H9 (cell line): ENCODE measurements at regions not wholly inside any gene's neighbourhood (a gene's known extent, or its start where the extent isn't known, plus 50 kb on each side); places are given as distances from the start of the nearest gene placed in this dataset.

Experiments used
- DNase-seq: peaks from one replicate; pipeline ENCODE4 v3.0.0-alpha.2; 2017
- H2AFZ ChIP-seq: one replicate; pipeline ENCODE4 v1.6.1; 2013; ENCODE audit warnings: mild to moderate bottlenecking, low read length, control low read depth, moderate library complexity
- H2AK5ac ChIP-seq: 2 replicates; pipeline ENCODE4 v1.6.1; 2013; ENCODE audit warnings: low read length, control low read depth, mixed read lengths; ENCODE audit not compliant: insufficient read length
- H2BK120ac ChIP-seq: one replicate; pipeline ENCODE4 v1.6.1; 2013; ENCODE audit warnings: low read depth, mild to moderate bottlenecking, low read length, control low read depth, inconsistent platforms; ENCODE audit not compliant: poor library complexity, severe bottlenecking
- H2BK12ac ChIP-seq: 2 replicates; pipeline ENCODE4 v1.6.1; 2013; ENCODE audit warnings: low read length, control low read depth, mixed read lengths, low read depth; ENCODE audit not compliant: insufficient read length
- H2BK15ac ChIP-seq: 2 replicates; pipeline ENCODE4 v1.6.1; 2013; ENCODE audit warnings: low read depth, low read length, control low read depth
- H2BK20ac ChIP-seq: one replicate; pipeline ENCODE4 v1.6.1; 2013; ENCODE audit warnings: low read depth, mild to moderate bottlenecking, low read length, control low read depth, inconsistent platforms; ENCODE audit not compliant: poor library complexity, severe bottlenecking
- H2BK5ac ChIP-seq: 2 replicates; pipeline ENCODE4 v1.6.1; 2013; ENCODE audit warnings: low read length, control low read depth, mixed read lengths; ENCODE audit not compliant: insufficient read length
- H3K14ac ChIP-seq: 2 replicates; pipeline ENCODE4 v1.6.1; 2013; ENCODE audit warnings: low read length, control low read depth; ENCODE audit not compliant: insufficient read depth
- H3K18ac ChIP-seq: 2 replicates; pipeline ENCODE4 v1.6.1; 2013; ENCODE audit warnings: low read depth, mild to moderate bottlenecking, mixed read lengths, low read length, control low read depth; ENCODE audit not compliant: insufficient read length
- H3K23ac ChIP-seq: 2 replicates; pipeline ENCODE4 v1.6.1; 2013; ENCODE audit warnings: low read length, control low read depth, mixed read lengths, low read depth; ENCODE audit not compliant: insufficient read length
- H3K23me2 ChIP-seq: 2 replicates; pipeline ENCODE4 v1.6.1; 2013; ENCODE audit warnings: low read depth, mild to moderate bottlenecking, mixed read lengths, low read length, control low read depth; ENCODE audit not compliant: insufficient read length, poor library complexity, severe bottlenecking
- H3K27ac ChIP-seq: 2 replicates; pipeline ENCODE4 v1.5.1; 2013; ENCODE audit warnings: low read length, control low read depth, mixed read lengths, low read depth; ENCODE audit not compliant: insufficient read length
- H3K27me3 ChIP-seq: 2 replicates; pipeline ENCODE4 v1.6.1; 2013; ENCODE audit warnings: low read length, control low read depth, inconsistent platforms; ENCODE audit not compliant: insufficient read depth
- H3K4ac ChIP-seq: 2 replicates; pipeline ENCODE4 v1.6.1; 2013; ENCODE audit warnings: low read depth, mild to moderate bottlenecking, control low read depth, inconsistent platforms, low read length, moderate library complexity
- H3K4me1 ChIP-seq: 2 replicates; pipeline ENCODE4 v1.6.1; 2013; ENCODE audit warnings: low read length, control low read depth, inconsistent platforms; ENCODE audit not compliant: insufficient read depth
- H3K4me2 ChIP-seq: 2 replicates; pipeline ENCODE4 v1.6.1; 2013; ENCODE audit warnings: low read length, control low read depth, mixed read lengths; ENCODE audit not compliant: insufficient read length, insufficient read depth
- H3K56ac ChIP-seq: 2 replicates; pipeline ENCODE4 v1.6.1; 2013; ENCODE audit warnings: low read depth, mild to moderate bottlenecking, mixed read lengths, low read length, control low read depth; ENCODE audit not compliant: insufficient read length
- H3K79me1 ChIP-seq: 2 replicates; pipeline ENCODE4 v1.6.1; 2013; ENCODE audit warnings: low read depth, mild to moderate bottlenecking, moderate library complexity, low read length, control low read depth, inconsistent platforms; ENCODE audit not compliant: insufficient read depth, poor library complexity, severe bottlenecking
- H3K79me2 ChIP-seq: 2 replicates; pipeline ENCODE4 v1.6.1; 2013; ENCODE audit warnings: low read length, control low read depth, inconsistent platforms; ENCODE audit not compliant: insufficient read depth
- H3K9ac ChIP-seq: 2 replicates; pipeline ENCODE4 v1.6.1; 2013; ENCODE audit warnings: low read length, control low read depth, mixed read lengths; ENCODE audit not compliant: insufficient read length; ENCODE audit errors: extremely low read depth
- H3K9me3 ChIP-seq: one replicate; pipeline ENCODE4 v1.6.1; 2013; ENCODE audit warnings: low read depth, low read length, inconsistent platforms; ENCODE audit not compliant: control insufficient read depth
- H3T11ph ChIP-seq: one replicate; pipeline ENCODE4 v1.6.1; 2013; ENCODE audit warnings: mild to moderate bottlenecking, low read length, control low read depth, inconsistent platforms
- H4K20me1 ChIP-seq: one replicate; pipeline ENCODE4 v1.6.1; 2013; ENCODE audit not compliant: control insufficient read depth, insufficient read length, insufficient read depth
- H4K5ac ChIP-seq: 2 replicates; pipeline ENCODE4 v1.6.1; 2013; ENCODE audit warnings: low read depth, mild to moderate bottlenecking, mixed read lengths, low read length, control low read depth; ENCODE audit not compliant: insufficient read length
- H4K8ac ChIP-seq: replicated peaks from 2 replicates; pipeline ENCODE4 v1.6.1; 2013; ENCODE audit warnings: low read length, control low read depth, mixed read lengths, low read depth; ENCODE audit not compliant: insufficient read length
- H4K91ac ChIP-seq: 2 replicates; pipeline ENCODE4 v1.6.1; 2013; ENCODE audit warnings: low read depth, mild to moderate bottlenecking, moderate library complexity, mixed read lengths, low read length, control low read depth; ENCODE audit not compliant: insufficient read length
- H3K27ac Mint-ChIP-seq, 3 experiments: 2 replicates in 2 of 3; 3 replicates in 1 of 3; pipeline ENCODE4 v1.8.0; 2020 to 2021; ENCODE audit warnings: mixed read lengths in 3 of 3, mild to moderate bottlenecking in 1 of 3, moderate library complexity in 1 of 3
- H3K27me3 Mint-ChIP-seq: 2 replicates; pipeline ENCODE4 v1.8.0; 2021; ENCODE audit warnings: low read depth, mild to moderate bottlenecking, moderate library complexity, mixed read lengths
- H3K36me3 Mint-ChIP-seq, 3 experiments: 2 replicates in 2 of 3; 3 replicates in 1 of 3; pipeline ENCODE4 v1.8.0; 2020 to 2021; ENCODE audit warnings: low read depth in 3 of 3, mixed read lengths in 3 of 3; ENCODE audit not compliant: insufficient read depth in 1 of 3
- H3K4me1 Mint-ChIP-seq, 2 experiments: 2 replicates each; pipeline ENCODE4 v1.8.0; 2020; ENCODE audit warnings: mixed read lengths in 2 of 2
- H3K4me3 Mint-ChIP-seq, 2 experiments: 2 replicates in 1 of 2; 3 replicates in 1 of 2; pipeline ENCODE4 v1.8.0; 2020 to 2021; ENCODE audit warnings: mild to moderate bottlenecking in 2 of 2, mixed read lengths in 2 of 2, moderate library complexity in 1 of 2
- H3K9me3 Mint-ChIP-seq, 2 experiments: 2 replicates in 1 of 2; 3 replicates in 1 of 2; pipeline ENCODE4 v1.8.0; 2020; ENCODE audit warnings: mild to moderate bottlenecking in 2 of 2, mixed read lengths in 2 of 2, moderate library complexity in 1 of 2
- CTCF ChIP-seq: fragments of 200-600 bp; sonication (generic); conservative IDR thresholded peaks from 3 replicates; pipeline ENCODE4 v1.8.0; 2021; ENCODE audit warnings: antibody characterized with exemption, mild to moderate bottlenecking
- WGBS: extraction: QIAGEN DNeasy Blood & Tissue Kit; methylation state at CpG from one replicate; pipeline ENCODE4 v1.1.7; 2013; ENCODE audit warnings: missing lambda C conversion rate, low lambda C conversion rate, mixed read lengths; ENCODE audit not compliant: insufficient read length; ENCODE audit errors: extremely low coverage; 5-methylcytosine and 5-hydroxymethylcytosine counted together

GRCh38 chr13:73222627-73223305, 164.0 kb downstream of the KLF5 start:
- Histone ChIP-seq H2AFZ (no peak overlapping the region), H2BK120ac (no peak overlapping the region), H4K91ac (no peak overlapping the region), H2BK12ac (no peak overlapping the region), H3K23me2 (no peaks in the 10 kb centered on the region), H3K18ac (no peak overlapping the region), H3K79me1 (no peaks in the 10 kb centered on the region), H3K9me3 (no peaks in the 10 kb centered on the region), H3K4me2 (no peak overlapping the region), H3K27ac (no peak overlapping the region), H3T11ph (no peak overlapping the region), H2BK5ac (no peak overlapping the region), H4K8ac (no peak overlapping the region), H4K20me1 (no peaks in the 10 kb centered on the region), H2BK15ac (no peak overlapping the region), H3K9ac (no peak overlapping the region), H2AK5ac (no peak overlapping the region), H2BK20ac (no peak overlapping the region), H3K14ac (no peak overlapping the region), H3K23ac (no peak overlapping the region), H3K56ac (no peak overlapping the region), H3K27me3 (no peaks in the 10 kb centered on the region), H3K4me1 (no peaks in the 10 kb centered on the region), H4K5ac (no peak overlapping the region), H3K79me2 (no peaks in the 10 kb centered on the region), H3K4ac (no peak overlapping the region)
- Mint-ChIP-seq H3K27me3 (no peaks in the 10 kb centered on the region; the same call in 1 of the 2 replicates), H3K9me3 (no peaks in the 10 kb centered on the region), H3K4me3 (no peak overlapping the region), H3K4me1 (peaks cover 7 to 8% of the 10 kb centered on the region in 2 experiments; a peak in 3 of 4 replicates), H3K27ac (no peak overlapping the region; a peak in 1 of 7 replicates), H3K36me3 (no peaks in the 10 kb centered on the region)
- WGBS = no CpG with 5 or more reads among the region's 6 CpGs
- no peak for DNase-seq
- no peak for TF ChIP-seq CTCF
